ENCODE measurements at regions not wholly inside any gene's neighbourhood (a gene's known extent, or its start where the extent isn't known, plus 50 kb on each side); places are given as distances from the start of the nearest gene placed in this dataset.

- DNase-seq (ENCODE audit: low spot score in 2 of 2, unreplicated experiment in 2 of 2) = no peak
- no peak overlapping the region for H3K4me3 Mint-ChIP-seq
- no peaks in the 10 kb centered on the region for H3K36me3 Mint-ChIP-seq
- H3K27ac Mint-ChIP-seq = no peak overlapping the region
- no peaks in the 10 kb centered on the region for H3K9me3 Mint-ChIP-seq
- peaks cover 12% of the 10 kb centered on the region for H3K4me1 Mint-ChIP-seq
- H3K27me3 Mint-ChIP-seq (ENCODE audit: low read depth) = peaks cover 41% of the 10 kb centered on the region
- TF ChIP-seq CTCF (IDR thresholded peaks at IDR 0.05; ENCODE audit: unreplicated experiment) = no peak
These were observed 177.2 kb upstream of the RASSF8 start for GRCh38 chr12:25781232-25781631.

GRCh38 chr12:25783566-25783965, 174.9 kb upstream of the RASSF8 start:
- Mint-ChIP-seq H3K36me3 (no peaks in the 10 kb centered on the region), H3K9me3 (no peaks in the 10 kb centered on the region), H3K4me3 (no peak overlapping the region), H3K4me1 (peaks cover 4% of the 10 kb centered on the region), H3K27me3 (ENCODE audit: low read depth) (peaks cover 46% of the 10 kb centered on the region), H3K27ac (no peak overlapping the region)
- no peak for TF ChIP-seq CTCF (IDR thresholded peaks at IDR 0.05; ENCODE audit: unreplicated experiment)
- DNase-seq (ENCODE audit: low spot score in 2 of 2, unreplicated experiment in 2 of 2) = no peak

- H3K9me3 Mint-ChIP-seq = no peaks in the 10 kb centered on the region
- TF ChIP-seq CTCF (IDR thresholded peaks at IDR 0.05; ENCODE audit: unreplicated experiment) = no peak
- no peak overlapping the region for H3K4me3 Mint-ChIP-seq
- H3K4me1 Mint-ChIP-seq = peaks cover 5% of the 10 kb centered on the region
- peaks cover 39% of the 10 kb centered on the region for H3K27me3 Mint-ChIP-seq (ENCODE audit: low read depth)
- DNase-seq (ENCODE audit: low spot score in 2 of 2, unreplicated experiment in 2 of 2) = no peak
- no peak overlapping the region for H3K27ac Mint-ChIP-seq
- H3K36me3 Mint-ChIP-seq = no peaks in the 10 kb centered on the region
These were observed 173.8 kb upstream of the RASSF8 start for GRCh38 chr12:25784669-25785068.

- Mint-ChIP-seq H3K36me3 (no peaks in the 10 kb centered on the region), H3K27ac (no peak overlapping the region), H3K9me3 (no peaks in the 10 kb centered on the region)
These were observed 173.3 kb upstream of the RASSF8 start for GRCh38 chr12:25785134-25785533.

GRCh38 chr12:25787701-25788100, 170.8 kb upstream of the RASSF8 start:
- Mint-ChIP-seq H3K36me3 (no peaks in the 10 kb centered on the region), H3K27me3 (ENCODE audit: low read depth) (peaks cover 22% of the 10 kb centered on the region), H3K4me3 (no peak overlapping the region), H3K27ac (no peak overlapping the region), H3K4me1 (peaks cover 4% of the 10 kb centered on the region), H3K9me3 (no peaks in the 10 kb centered on the region)
- TF ChIP-seq CTCF (IDR thresholded peaks at IDR 0.05; ENCODE audit: unreplicated experiment) = no peak
- DNase-seq (ENCODE audit: low spot score in 2 of 2, unreplicated experiment in 2 of 2) = no peak

More at GRCh38 chr12:25785134-25785533, 173.3 kb upstream of the RASSF8 start:
- peaks cover 5% of the 10 kb centered on the region for H3K4me1 Mint-ChIP-seq
- H3K4me3 Mint-ChIP-seq = no peak overlapping the region
- no peak for DNase-seq (ENCODE audit: low spot score in 2 of 2, unreplicated experiment in 2 of 2)
- peaks cover 34% of the 10 kb centered on the region for H3K27me3 Mint-ChIP-seq (ENCODE audit: low read depth)
- no peak for TF ChIP-seq CTCF (IDR thresholded peaks at IDR 0.05; ENCODE audit: unreplicated experiment)
